ENCODE measurements at regions not wholly inside any gene's neighbourhood (a gene's known extent, or its start where the extent isn't known, plus 50 kb on each side); places are given as distances from the start of the nearest gene placed in this dataset.

DNA sequence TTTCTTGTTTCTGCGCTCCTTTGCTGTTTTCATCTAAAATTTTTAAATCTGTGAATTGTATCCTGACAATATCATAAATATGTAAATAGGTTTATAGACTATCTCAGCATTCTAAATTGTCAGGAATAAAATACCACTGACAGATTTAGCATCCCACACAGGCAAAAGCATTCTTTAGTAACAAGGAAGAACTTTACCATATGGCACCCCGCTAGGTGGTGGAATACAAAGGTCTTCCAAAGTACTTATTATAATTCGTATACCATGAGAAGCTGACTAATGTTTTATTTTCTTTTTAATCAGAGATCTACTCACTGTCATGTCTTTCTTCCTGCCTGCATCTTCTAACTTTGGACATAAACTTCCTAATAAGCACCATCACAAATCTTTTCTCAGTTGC lies 328.8 kb upstream of the NOVA1 start:
- no CpG with 5 or more reads among the region's 3 CpGs for WGBS (ENCODE audit: insufficient coverage)
- H3K36me3 ChIP-seq (ENCODE audit: control insufficient read depth, insufficient read depth, low read length): no peaks in the 10 kb centered on the region
- no peaks in the 10 kb centered on the region for H3K4me1 ChIP-seq (ENCODE audit: control insufficient read depth, insufficient read depth, low read length)
- no peaks in the 10 kb centered on the region for H3K27me3 ChIP-seq (ENCODE audit: control insufficient read depth, insufficient read depth, low read length)
- H3K27ac ChIP-seq (ENCODE audit: low read length): no peak overlapping the region
- DNase-seq: no peak
- no peaks in the 10 kb centered on the region for H3K9me3 ChIP-seq (replicated peaks; ENCODE audit: control insufficient read depth, low read depth, low read length)
- no peak overlapping the region for H3K4me3 ChIP-seq (ENCODE audit: low read length)

DNA sequence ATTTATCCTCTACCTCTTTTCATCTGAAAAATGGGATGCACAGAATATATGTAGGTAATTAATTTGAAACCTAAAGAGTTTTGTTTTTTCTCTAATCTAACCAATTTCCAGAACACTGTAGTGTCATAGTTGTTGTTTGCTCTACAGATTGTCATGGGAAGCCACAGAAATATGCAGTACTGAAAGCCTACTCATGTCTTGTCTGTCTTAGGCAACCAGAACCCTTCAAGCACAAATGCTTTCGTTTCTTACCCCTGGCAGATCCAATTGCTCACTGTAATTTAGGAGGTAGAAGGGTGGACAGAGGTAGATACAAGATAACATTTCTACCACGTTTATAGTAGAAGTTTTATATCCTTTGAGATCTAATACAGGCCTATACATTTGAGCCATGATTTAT lies 330.2 kb upstream of the NOVA1 start:
- Histone ChIP-seq H3K36me3 (ENCODE audit: control insufficient read depth, insufficient read depth, low read length) (no peaks in the 10 kb centered on the region), H3K4me3 (ENCODE audit: low read length) (no peak overlapping the region), H3K9me3 (replicated peaks; ENCODE audit: control insufficient read depth, low read depth, low read length) (no peaks in the 10 kb centered on the region), H3K27me3 (ENCODE audit: control insufficient read depth, insufficient read depth, low read length) (no peaks in the 10 kb centered on the region), H3K4me1 (ENCODE audit: control insufficient read depth, insufficient read depth, low read length) (no peaks in the 10 kb centered on the region), H3K27ac (ENCODE audit: low read length) (no peak overlapping the region)
- DNase-seq: no peak
- no CpG with 5 or more reads among the region's 2 CpGs for WGBS (ENCODE audit: insufficient coverage)

DNA sequence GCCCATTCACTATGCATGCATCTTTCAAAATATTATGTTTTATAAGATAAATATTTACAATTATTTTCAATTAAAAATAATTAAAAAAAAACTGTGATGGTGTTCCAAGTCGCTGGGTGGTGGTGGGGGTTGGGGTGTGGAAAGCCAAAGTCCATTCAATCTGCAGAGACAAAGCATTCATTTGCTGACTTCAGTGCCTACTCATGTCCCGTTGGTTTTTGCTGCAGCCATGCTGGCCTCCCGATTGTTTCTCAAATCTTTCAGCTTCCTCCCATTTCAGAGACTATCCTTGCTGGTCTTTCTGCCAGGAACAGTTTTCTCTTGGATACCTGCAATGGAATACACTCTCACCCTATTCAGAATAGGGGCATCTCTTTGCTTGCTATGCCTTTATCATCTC lies 331.5 kb upstream of the NOVA1 start:
- 80% methylated on average over 2 of the region's 3 CpGs for WGBS (ENCODE audit: insufficient coverage)
- H3K27me3 ChIP-seq (ENCODE audit: control insufficient read depth, insufficient read depth, low read length): no peaks in the 10 kb centered on the region
- H3K36me3 ChIP-seq (ENCODE audit: control insufficient read depth, insufficient read depth, low read length): no peaks in the 10 kb centered on the region
- H3K4me1 ChIP-seq (ENCODE audit: control insufficient read depth, insufficient read depth, low read length): no peaks in the 10 kb centered on the region
- no peaks in the 10 kb centered on the region for H3K9me3 ChIP-seq (replicated peaks; ENCODE audit: control insufficient read depth, low read depth, low read length)
- no peak overlapping the region for H3K4me3 ChIP-seq (ENCODE audit: low read length)
- H3K27ac ChIP-seq (ENCODE audit: low read length): no peak overlapping the region
- no peak for DNase-seq

DNA sequence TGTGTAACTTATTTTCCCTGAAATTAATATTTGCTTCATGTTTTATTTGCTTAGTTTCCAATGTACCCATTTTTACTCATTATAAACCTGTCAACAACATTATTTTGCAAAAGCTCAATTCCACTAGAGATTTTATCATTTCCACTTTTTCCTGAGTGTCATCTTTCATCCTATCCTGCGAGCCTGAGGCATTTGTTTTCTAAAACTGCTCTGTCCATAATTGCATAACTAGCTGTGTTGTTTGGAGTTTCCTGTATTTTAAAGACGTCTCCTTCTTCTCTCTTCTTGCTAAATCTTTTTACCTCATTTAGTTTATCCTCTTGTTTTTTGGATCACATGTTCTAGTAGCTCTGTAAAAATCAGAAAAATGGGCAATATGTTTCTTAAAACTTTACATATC lies 332.7 kb upstream of the NOVA1 start:
- H3K27ac ChIP-seq (ENCODE audit: low read length): no peak overlapping the region
- H3K36me3 ChIP-seq (ENCODE audit: control insufficient read depth, insufficient read depth, low read length): no peaks in the 10 kb centered on the region
- H3K4me1 ChIP-seq (ENCODE audit: control insufficient read depth, insufficient read depth, low read length): no peaks in the 10 kb centered on the region
- no CpG with 5 or more reads among the region's 2 CpGs for WGBS (ENCODE audit: insufficient coverage)
- H3K4me3 ChIP-seq (ENCODE audit: low read length): no peak overlapping the region
- no peaks in the 10 kb centered on the region for H3K27me3 ChIP-seq (ENCODE audit: control insufficient read depth, insufficient read depth, low read length)
- no peaks in the 10 kb centered on the region for H3K9me3 ChIP-seq (replicated peaks; ENCODE audit: control insufficient read depth, low read depth, low read length)
- no peak for DNase-seq

DNA sequence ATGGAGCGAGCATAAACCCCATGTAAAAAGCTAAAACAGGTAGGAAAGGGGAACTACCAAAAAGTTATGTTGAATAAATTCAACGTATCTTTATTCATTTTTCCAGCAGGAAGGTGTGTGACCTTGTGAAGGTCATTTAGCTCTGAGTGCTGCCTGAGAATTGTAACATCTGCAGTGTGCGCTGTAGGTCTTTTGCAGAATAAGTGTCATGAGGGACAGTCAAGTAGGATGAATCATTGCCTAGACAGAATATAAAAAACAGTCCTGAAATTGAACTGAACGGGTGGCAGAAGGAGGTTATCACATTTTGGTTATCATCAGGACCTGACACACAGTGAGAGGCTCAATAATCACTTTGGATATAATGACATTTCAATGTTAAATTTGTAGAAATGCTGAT lies 334.8 kb upstream of the NOVA1 start:
- 100% methylated on average over 3 of the region's 4 CpGs for WGBS (ENCODE audit: insufficient coverage)
- Histone ChIP-seq H3K4me3 (ENCODE audit: low read length) (no peak overlapping the region), H3K27me3 (ENCODE audit: control insufficient read depth, insufficient read depth, low read length) (no peaks in the 10 kb centered on the region), H3K27ac (ENCODE audit: low read length) (no peak overlapping the region), H3K36me3 (ENCODE audit: control insufficient read depth, insufficient read depth, low read length) (no peaks in the 10 kb centered on the region), H3K9me3 (replicated peaks; ENCODE audit: control insufficient read depth, low read depth, low read length) (no peaks in the 10 kb centered on the region), H3K4me1 (ENCODE audit: control insufficient read depth, insufficient read depth, low read length) (no peaks in the 10 kb centered on the region)
- no peak for DNase-seq

DNA sequence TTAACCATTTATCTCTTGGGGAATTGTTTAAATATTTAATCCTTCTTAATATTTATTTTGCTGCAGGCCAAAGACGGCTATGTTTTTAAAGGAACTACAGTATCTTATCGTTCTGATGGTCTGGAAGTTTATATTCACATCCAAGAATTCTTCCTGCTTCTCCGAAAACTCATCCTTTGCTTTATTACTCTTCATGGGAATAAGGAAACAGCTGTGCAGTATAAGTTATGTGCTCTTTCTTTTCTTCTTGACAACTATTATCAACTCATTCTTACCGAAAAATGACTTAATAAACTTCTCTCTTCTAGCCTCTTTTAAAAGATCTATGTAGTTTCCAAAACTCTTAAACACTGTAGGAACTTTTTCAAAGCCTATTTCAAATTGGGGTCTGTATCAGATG lies 335.6 kb upstream of the NOVA1 start:
- no peaks in the 10 kb centered on the region for H3K27me3 ChIP-seq (ENCODE audit: control insufficient read depth, insufficient read depth, low read length)
- no peak overlapping the region for H3K27ac ChIP-seq (ENCODE audit: low read length)
- H3K4me3 ChIP-seq (ENCODE audit: low read length): no peak overlapping the region
- H3K36me3 ChIP-seq (ENCODE audit: control insufficient read depth, insufficient read depth, low read length): no peaks in the 10 kb centered on the region
- no peaks in the 10 kb centered on the region for H3K9me3 ChIP-seq (replicated peaks; ENCODE audit: control insufficient read depth, low read depth, low read length)
- no CpG with 5 or more reads among the region's 4 CpGs for WGBS (ENCODE audit: insufficient coverage)
- DNase-seq: peak; percentile 68
- H3K4me1 ChIP-seq (ENCODE audit: control insufficient read depth, insufficient read depth, low read length): no peaks in the 10 kb centered on the region

DNA sequence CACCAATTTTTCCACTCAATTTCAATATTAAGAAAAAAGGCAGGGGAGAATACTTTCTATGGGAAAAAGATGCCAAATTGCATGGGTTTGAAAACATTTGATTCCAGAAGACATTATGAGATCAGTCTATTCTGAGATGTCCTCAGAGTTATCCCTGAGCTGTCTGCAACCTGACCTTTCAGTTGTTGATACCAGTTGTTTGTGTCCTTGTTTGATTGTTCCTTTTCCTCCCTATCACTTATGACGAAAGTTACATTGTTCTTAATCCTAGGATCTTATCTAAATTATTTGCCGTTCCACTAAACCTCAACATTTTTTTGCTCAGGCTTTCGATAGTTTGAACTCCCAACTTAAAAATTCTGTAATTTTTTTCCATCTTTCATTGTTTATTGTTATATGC lies 336.3 kb upstream of the NOVA1 start:
- H3K9me3 ChIP-seq (replicated peaks; ENCODE audit: control insufficient read depth, low read depth, low read length): no peaks in the 10 kb centered on the region
- no peak overlapping the region for H3K27ac ChIP-seq (ENCODE audit: low read length)
- no peak for DNase-seq
- no peaks in the 10 kb centered on the region for H3K36me3 ChIP-seq (ENCODE audit: control insufficient read depth, insufficient read depth, low read length)
- WGBS (ENCODE audit: insufficient coverage): no CpG with 5 or more reads among the region's 3 CpGs
- no peaks in the 10 kb centered on the region for H3K27me3 ChIP-seq (ENCODE audit: control insufficient read depth, insufficient read depth, low read length)
- H3K4me1 ChIP-seq (ENCODE audit: control insufficient read depth, insufficient read depth, low read length): no peaks in the 10 kb centered on the region
- no peak overlapping the region for H3K4me3 ChIP-seq (ENCODE audit: low read length)

DNA sequence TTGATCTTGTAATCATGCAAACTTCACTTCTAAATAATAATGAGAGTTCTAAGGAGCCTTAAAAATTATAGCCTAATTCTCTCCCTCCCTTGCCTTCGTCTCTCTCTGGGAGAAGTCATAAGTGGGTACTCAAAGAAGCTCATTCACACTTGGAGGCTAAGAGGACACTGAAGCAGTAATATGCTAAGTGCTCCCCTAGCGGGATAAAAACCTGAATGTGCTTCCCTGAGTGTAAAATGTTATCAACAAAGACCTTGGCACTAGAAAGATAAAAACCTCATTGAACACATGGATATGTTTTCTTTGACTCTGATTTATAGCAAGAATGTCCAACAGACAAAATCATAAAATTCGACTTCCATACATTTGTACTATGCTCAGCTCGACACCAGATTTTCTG lies 337.9 kb upstream of the NOVA1 start:
- no peak overlapping the region for H3K27ac ChIP-seq (ENCODE audit: low read length)
- H3K27me3 ChIP-seq (ENCODE audit: control insufficient read depth, insufficient read depth, low read length): no peaks in the 10 kb centered on the region
- WGBS (ENCODE audit: insufficient coverage): no CpG with 5 or more reads among the region's 4 CpGs
- H3K4me1 ChIP-seq (ENCODE audit: control insufficient read depth, insufficient read depth, low read length): no peaks in the 10 kb centered on the region
- no peak for DNase-seq
- H3K4me3 ChIP-seq (ENCODE audit: low read length): no peak overlapping the region
- no peaks in the 10 kb centered on the region for H3K9me3 ChIP-seq (replicated peaks; ENCODE audit: control insufficient read depth, low read depth, low read length)
- no peaks in the 10 kb centered on the region for H3K36me3 ChIP-seq (ENCODE audit: control insufficient read depth, insufficient read depth, low read length)

DNA sequence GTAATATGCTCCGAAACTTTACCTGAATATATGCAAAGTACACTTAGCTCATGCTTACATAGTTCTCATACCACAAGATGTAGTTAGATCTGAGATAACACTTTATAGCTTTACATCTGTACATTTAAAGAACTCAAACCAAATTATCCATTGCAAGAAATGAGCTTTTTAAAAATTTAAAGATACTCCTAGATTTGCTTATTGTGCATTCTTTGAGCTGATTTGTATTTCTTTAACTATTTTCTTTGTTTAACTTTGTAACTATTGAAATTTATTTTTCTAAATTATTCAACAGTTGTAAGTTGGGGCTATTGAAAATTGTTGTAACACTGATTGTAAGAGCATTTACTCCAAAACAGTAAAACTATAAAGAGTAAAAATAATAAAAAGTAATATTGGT lies 340.2 kb upstream of the NOVA1 start:
- H3K27ac ChIP-seq (ENCODE audit: low read length): no peak overlapping the region
- H3K27me3 ChIP-seq (ENCODE audit: control insufficient read depth, insufficient read depth, low read length): no peaks in the 10 kb centered on the region
- WGBS (ENCODE audit: insufficient coverage): no CpG with 5 or more reads among the region's 1 CpG
- no peaks in the 10 kb centered on the region for H3K36me3 ChIP-seq (ENCODE audit: control insufficient read depth, insufficient read depth, low read length)
- no peaks in the 10 kb centered on the region for H3K9me3 ChIP-seq (replicated peaks; ENCODE audit: control insufficient read depth, low read depth, low read length)
- DNase-seq: no peak
- no peak overlapping the region for H3K4me3 ChIP-seq (ENCODE audit: low read length)
- H3K4me1 ChIP-seq (ENCODE audit: control insufficient read depth, insufficient read depth, low read length): no peaks in the 10 kb centered on the region

DNA sequence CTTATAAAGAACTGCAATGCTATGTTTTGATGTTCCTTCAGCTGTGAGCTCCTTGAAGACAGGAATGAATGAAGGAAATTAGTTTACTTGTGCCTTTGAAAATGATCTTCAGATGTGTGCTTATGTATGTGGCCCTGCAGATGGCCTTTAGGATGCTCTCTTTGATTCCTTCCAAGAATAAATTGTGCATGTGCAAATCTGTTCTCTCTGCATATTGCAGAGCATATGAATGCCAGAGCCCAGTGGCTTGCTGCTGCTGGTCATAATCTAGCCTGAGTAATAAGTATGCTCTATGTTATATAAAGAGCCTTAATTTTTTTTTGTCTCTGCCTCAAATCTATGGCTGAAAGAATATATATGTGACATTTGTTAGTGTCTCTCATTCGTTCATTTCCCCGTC lies 341.9 kb upstream of the NOVA1 start:
- no peaks in the 10 kb centered on the region for H3K4me1 ChIP-seq (ENCODE audit: control insufficient read depth, insufficient read depth, low read length)
- H3K27ac ChIP-seq (ENCODE audit: low read length): no peak overlapping the region
- DNase-seq: no peak
- no peaks in the 10 kb centered on the region for H3K27me3 ChIP-seq (ENCODE audit: control insufficient read depth, insufficient read depth, low read length)
- no peaks in the 10 kb centered on the region for H3K36me3 ChIP-seq (ENCODE audit: control insufficient read depth, insufficient read depth, low read length)
- no CpG with 5 or more reads among the region's 2 CpGs for WGBS (ENCODE audit: insufficient coverage)
- H3K9me3 ChIP-seq (replicated peaks; ENCODE audit: control insufficient read depth, low read depth, low read length): no peaks in the 10 kb centered on the region
- no peak overlapping the region for H3K4me3 ChIP-seq (ENCODE audit: low read length)

DNA sequence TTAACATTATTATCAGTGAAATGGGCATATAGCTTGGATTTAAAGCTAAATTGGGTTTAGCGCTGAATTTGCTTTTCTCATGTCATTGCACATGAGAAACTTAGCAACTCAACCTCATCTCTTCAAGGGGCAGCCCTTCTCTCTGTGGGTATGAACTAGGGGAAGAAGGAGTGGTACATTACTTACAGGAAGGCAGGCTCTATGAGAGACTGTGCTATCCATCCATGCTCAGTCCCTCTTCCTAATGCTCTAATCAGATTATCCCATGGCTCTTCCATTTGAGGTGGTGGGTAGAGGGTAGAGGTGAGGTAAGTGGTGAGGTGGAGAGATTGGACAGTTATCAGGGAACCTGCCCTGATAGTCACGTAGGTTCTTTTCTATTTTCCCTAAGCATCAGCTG lies 343.7 kb upstream of the NOVA1 start:
- H3K27me3 ChIP-seq (ENCODE audit: control insufficient read depth, insufficient read depth, low read length): no peaks in the 10 kb centered on the region
- no CpG with 5 or more reads among the region's 2 CpGs for WGBS (ENCODE audit: insufficient coverage)
- no peak for DNase-seq
- no peaks in the 10 kb centered on the region for H3K9me3 ChIP-seq (replicated peaks; ENCODE audit: control insufficient read depth, low read depth, low read length)
- H3K27ac ChIP-seq (ENCODE audit: low read length): no peak overlapping the region
- H3K36me3 ChIP-seq (ENCODE audit: control insufficient read depth, insufficient read depth, low read length): no peaks in the 10 kb centered on the region
- H3K4me1 ChIP-seq (ENCODE audit: control insufficient read depth, insufficient read depth, low read length): no peaks in the 10 kb centered on the region
- no peak overlapping the region for H3K4me3 ChIP-seq (ENCODE audit: low read length)

Measured in muscle of leg (tissue), 3 donors.